Smooth muscle cell (in vitro differentiated cells): ENCODE measurements at regions not wholly inside any gene's neighbourhood (a gene's known extent, or its start where the extent isn't known, plus 50 kb on each side); places are given as distances from the start of the nearest gene placed in this dataset.
"Not testable (repeated sequence)": the region's sequence is repeated elsewhere in the genome, so short reads cannot be mapped to it uniquely, and the experiment has no call there.

Source experiments
- DNase-seq: peaks from one replicate; lab custom pipeline; 2025; ENCODE audit not compliant: unreplicated experiment; lab: John Stamatoyannopoulos, UW
- H2AFZ ChIP-seq: fragments of 200-600 bp; sonication (generic); 2 replicates; pipeline ENCODE4 v1.6.0; 2016; ENCODE audit warnings: antibody characterized with exemption, low read depth, mild to moderate bottlenecking
- H3F3A ChIP-seq: fragments of 200-600 bp; sonication (generic); 2 replicates; pipeline ENCODE4 v1.6.0; 2017; ENCODE audit warnings: antibody characterized with exemption, low read depth
- H3K27ac ChIP-seq: fragments of 200-600 bp; sonication (generic); 2 replicates; pipeline ENCODE4 v1.5.1; 2016; ENCODE audit warnings: low read depth, mild to moderate bottlenecking
- H3K27me3 ChIP-seq: fragments of 200-600 bp; sonication (generic); 2 replicates; pipeline ENCODE4 v1.6.1; 2016; ENCODE audit warnings: low read depth, mild to moderate bottlenecking
- H3K36me3 ChIP-seq: fragments of 200-600 bp; sonication (generic); 2 replicates; pipeline ENCODE4 v1.5.1; 2016; ENCODE audit warnings: low read depth
- H3K4me1 ChIP-seq: fragments of 200-600 bp; sonication (generic); 2 replicates; pipeline ENCODE4 v1.5.1; 2016; ENCODE audit warnings: low read depth
- H3K4me2 ChIP-seq: fragments of 200-600 bp; sonication (generic); 2 replicates; pipeline ENCODE4 v1.6.0; 2016; ENCODE audit warnings: mild to moderate bottlenecking
- H3K4me3 ChIP-seq: fragments of 200-600 bp; sonication (generic); 2 replicates; pipeline ENCODE4 v1.5.1; 2016; ENCODE audit warnings: mild to moderate bottlenecking
- H3K79me2 ChIP-seq: fragments of 200-600 bp; sonication (generic); 2 replicates; pipeline ENCODE4 v1.6.0; 2016; ENCODE audit warnings: low read depth, mild to moderate bottlenecking
- H3K9ac ChIP-seq: fragments of 200-600 bp; sonication (generic); 2 replicates; pipeline ENCODE4 v1.6.0; 2016; ENCODE audit warnings: low read depth
- H3K9me3 ChIP-seq: fragments of 200-600 bp; sonication (generic); replicated peaks from 2 replicates; pipeline ENCODE4 v1.5.1; 2016; ENCODE audit warnings: low read depth
- H4K20me1 ChIP-seq: fragments of 200-600 bp; sonication (generic); 2 replicates; pipeline ENCODE4 v1.6.0; 2016; ENCODE audit warnings: low read depth
- WGBS: methylation state at CpG from one replicate; pipeline ENCODE4 v1.1.7; 2016; ENCODE audit warnings: low lambda C conversion rate; 5-methylcytosine and 5-hydroxymethylcytosine counted together

- DNase-seq, H3K36me3 ChIP-seq, H4K20me1 ChIP-seq, H3K4me2 ChIP-seq, H3K4me1 ChIP-seq, H3F3A ChIP-seq, H3K4me3 ChIP-seq, H3K27ac ChIP-seq, H3K79me2 ChIP-seq, H3K9ac ChIP-seq, H2AFZ ChIP-seq, H3K9me3 ChIP-seq, H3K27me3 ChIP-seq: not testable (repeated sequence)
- WGBS: 50% methylated on average over 2 of the region's 2 CpGs
These were observed 90.0 kb upstream of the PLGLB2 start for GRCh38 chr2:87657915-87658314.

- not testable (repeated sequence) for H3K9ac ChIP-seq, H3K4me2 ChIP-seq, H3K36me3 ChIP-seq, H3K9me3 ChIP-seq, H3K27me3 ChIP-seq, H3K27ac ChIP-seq, H3F3A ChIP-seq, DNase-seq, H3K4me1 ChIP-seq, H4K20me1 ChIP-seq, H2AFZ ChIP-seq, H3K79me2 ChIP-seq, H3K4me3 ChIP-seq
- WGBS: 97% methylated on average over 3 of the region's 7 CpGs
These were observed 89.5 kb upstream of the PLGLB2 start for GRCh38 chr2:87658357-87658756.

DNA sequence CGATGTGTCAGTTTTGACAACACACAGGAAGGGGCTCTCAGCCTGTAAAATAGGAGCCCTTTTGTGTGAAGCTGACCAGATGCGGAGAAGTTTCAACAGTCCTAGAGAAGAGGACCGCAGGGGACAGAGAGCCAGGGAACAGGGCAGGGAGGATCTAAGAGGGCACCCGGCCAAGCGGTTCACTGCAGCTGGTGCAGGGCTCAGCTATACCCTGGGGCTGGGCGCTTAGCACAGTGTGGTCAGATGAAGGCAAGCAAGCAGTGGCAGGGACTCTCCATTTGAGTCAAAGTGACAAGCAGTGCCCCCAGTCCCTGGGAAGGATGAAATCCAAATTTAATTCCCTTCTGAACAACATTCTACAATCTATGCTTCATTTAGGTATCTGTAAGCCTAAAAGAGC, 88.9 kb upstream of the PLGLB2 start:
- not testable (repeated sequence) for DNase-seq, H4K20me1 ChIP-seq, H2AFZ ChIP-seq, H3F3A ChIP-seq, H3K4me3 ChIP-seq, H3K4me2 ChIP-seq, H3K9ac ChIP-seq, H3K27me3 ChIP-seq, H3K9me3 ChIP-seq, H3K4me1 ChIP-seq, H3K36me3 ChIP-seq, H3K79me2 ChIP-seq, H3K27ac ChIP-seq
- 79% methylated on average over 6 of the region's 6 CpGs for WGBS

DNA sequence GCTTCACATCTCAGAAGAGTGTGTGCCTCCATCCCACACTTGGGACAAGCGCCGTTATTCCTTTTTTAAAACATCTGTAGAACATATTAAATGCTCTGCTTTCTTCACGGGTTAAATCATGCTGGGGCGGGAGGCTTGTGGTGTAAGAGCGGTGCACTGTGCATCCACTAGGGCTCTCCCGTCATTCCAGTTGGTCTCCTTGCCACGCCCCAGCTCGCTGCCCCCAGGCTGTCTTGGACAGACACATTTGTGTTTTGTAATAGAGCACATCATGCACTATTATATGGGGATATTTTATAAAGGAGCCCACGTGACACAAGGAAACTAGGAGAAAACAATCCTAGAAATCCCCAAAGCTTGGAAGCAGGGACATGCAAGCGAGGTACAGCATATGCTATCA, 87.7 kb upstream of the PLGLB2 start:
- DNase-seq, H3K79me2 ChIP-seq, H3K4me3 ChIP-seq, H2AFZ ChIP-seq, H3K4me1 ChIP-seq, H3K27ac ChIP-seq, H3F3A ChIP-seq, H3K4me2 ChIP-seq, H4K20me1 ChIP-seq, H3K9me3 ChIP-seq, H3K9ac ChIP-seq, H3K27me3 ChIP-seq, H3K36me3 ChIP-seq: not testable (repeated sequence)
- 95% methylated on average over 8 of the region's 10 CpGs for WGBS

- 58% methylated on average over 10 of the region's 10 CpGs for WGBS
These were observed 85.3 kb upstream of the PLGLB2 start for GRCh38 chr2:87662316-87663290.

GRCh38 chr2:87663347-87663746, 84.5 kb upstream of the PLGLB2 start:
- not testable (repeated sequence) for H3K4me2 ChIP-seq, H3K36me3 ChIP-seq, H4K20me1 ChIP-seq, H3K9ac ChIP-seq, H3K4me3 ChIP-seq, H3F3A ChIP-seq, H3K27ac ChIP-seq, H2AFZ ChIP-seq, H3K4me1 ChIP-seq, H3K27me3 ChIP-seq, H3K9me3 ChIP-seq, H3K79me2 ChIP-seq, DNase-seq

More at GRCh38 chr2:87662316-87663290, 85.3 kb upstream of the PLGLB2 start:
- H4K20me1 ChIP-seq, H3K4me2 ChIP-seq, H3K36me3 ChIP-seq, H3K27me3 ChIP-seq, DNase-seq, H3K9ac ChIP-seq, H3K9me3 ChIP-seq, H3K4me1 ChIP-seq, H3F3A ChIP-seq, H2AFZ ChIP-seq, H3K4me3 ChIP-seq, H3K79me2 ChIP-seq: not testable (repeated sequence)
- peak overlapping the region; percentile 73 for H3K27ac ChIP-seq

- not testable (repeated sequence) for H3K27me3 ChIP-seq, H3K9me3 ChIP-seq, H3K79me2 ChIP-seq, H3K4me3 ChIP-seq, H3K36me3 ChIP-seq, H3F3A ChIP-seq, H3K4me1 ChIP-seq, DNase-seq, H3K9ac ChIP-seq, H2AFZ ChIP-seq, H4K20me1 ChIP-seq, H3K4me2 ChIP-seq, H3K27ac ChIP-seq
These were observed 80.9 kb upstream of the PLGLB2 start for GRCh38 chr2:87667027-87667426.

DNA sequence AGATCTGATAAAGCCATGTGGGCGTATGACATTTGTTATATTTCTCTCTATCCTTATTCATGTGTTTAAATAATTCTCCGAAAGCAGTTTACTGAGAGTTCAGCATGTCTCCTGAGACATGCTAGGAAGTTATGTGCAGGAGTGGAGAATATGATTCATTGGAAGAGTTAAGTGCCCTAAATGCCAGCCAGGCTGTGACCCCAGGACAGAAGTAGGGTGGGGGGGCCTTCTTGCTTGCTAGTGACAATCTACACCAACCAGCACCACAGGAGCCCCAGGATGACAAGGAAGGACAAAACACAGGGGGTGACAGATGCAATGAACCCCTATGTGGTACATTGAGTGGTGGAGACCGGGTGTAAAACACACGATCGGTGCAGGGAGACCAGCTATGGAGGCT, 79.5 kb upstream of the PLGLB2 start:
- not testable (repeated sequence) for H3K4me2 ChIP-seq, H3F3A ChIP-seq, H3K36me3 ChIP-seq, H3K27ac ChIP-seq, H3K27me3 ChIP-seq, H3K9ac ChIP-seq, H3K4me1 ChIP-seq, H2AFZ ChIP-seq, H3K9me3 ChIP-seq, H3K79me2 ChIP-seq, DNase-seq, H4K20me1 ChIP-seq, H3K4me3 ChIP-seq
- no CpG with 5 or more reads among the region's 5 CpGs for WGBS
